Astrocyte of the cerebellum (primary cell): ENCODE measurements at regions not wholly inside any gene's neighbourhood (a gene's known extent, or its start where the extent isn't known, plus 50 kb on each side); places are given as distances from the start of the nearest gene placed in this dataset.
"Not testable (repeated sequence)": the region's sequence is repeated elsewhere in the genome, so short reads cannot be mapped to it uniquely, and the experiment has no call there.

ENCODE experiments used
- DNase-seq: peaks from one replicate; pipeline ENCODE4 v3.0.0-alpha.2; 2011; ENCODE audit warnings: low read depth
- H3K4me3 ChIP-seq: 2 replicates; pipeline ENCODE4 v1.5.1; 2011; ENCODE audit warnings: mild to moderate bottlenecking, low read depth, low read length, moderate library complexity
- in situ Hi-C: cut with HindIII; loops from 2 replicates; pipeline ENCODE4 v1.10.0; 2017; ENCODE audit warnings: low sequenced_read_pairs
- TF ChIP-seq, protein P1 (sequence below): IDR thresholded peaks from 2 replicates; pipeline ENCODE4 v1.5.1; 2012; ENCODE audit warnings: low read length, low read depth, moderate library complexity, mild to moderate bottlenecking; ENCODE audit errors: missing control alignments

DNA sequence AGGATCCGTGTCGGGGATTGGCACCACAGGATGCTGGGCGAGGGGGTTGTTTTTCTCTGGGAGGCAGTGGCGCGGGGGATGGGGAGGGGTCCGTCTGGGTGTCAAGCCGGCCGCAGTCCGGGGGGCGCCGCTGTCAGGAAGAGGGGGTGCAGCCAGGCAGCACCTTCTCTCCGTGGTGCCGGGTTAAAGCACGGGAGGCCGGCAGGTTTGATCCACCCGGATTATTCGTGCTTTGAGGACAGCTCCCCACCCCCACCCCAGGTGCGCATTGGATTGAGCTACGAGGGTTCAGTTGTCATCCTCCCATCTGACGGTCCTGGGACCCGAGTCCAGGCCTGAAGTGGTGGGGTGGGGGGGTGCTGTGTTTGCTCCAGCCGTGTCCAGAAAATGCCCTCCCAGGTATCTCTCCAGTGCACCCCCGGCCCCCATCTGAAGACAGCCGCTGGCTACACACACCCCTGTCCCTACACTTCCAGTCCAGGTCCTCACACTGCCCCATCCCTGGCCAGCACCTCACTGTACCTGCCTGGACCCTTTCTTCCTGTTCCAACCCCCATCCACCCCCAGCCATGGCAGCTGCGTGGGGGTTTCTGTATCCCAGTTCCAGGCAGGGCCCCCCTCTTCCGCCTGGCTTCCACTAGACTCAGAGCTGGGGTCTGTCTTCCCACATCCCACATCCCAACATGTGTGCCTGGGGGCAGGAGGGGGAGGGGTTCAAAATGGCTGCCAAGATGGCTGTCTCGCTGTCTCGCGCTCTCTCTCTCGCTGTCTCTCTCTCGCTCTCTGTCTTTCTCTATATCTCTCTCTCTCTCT lies 114.0 kb downstream of the CRLF3 start:
- in situ Hi-C loops, DNase-seq: not testable (repeated sequence)
- peak overlapping the region; percentile 67 for H3K4me3 ChIP-seq

DNA sequence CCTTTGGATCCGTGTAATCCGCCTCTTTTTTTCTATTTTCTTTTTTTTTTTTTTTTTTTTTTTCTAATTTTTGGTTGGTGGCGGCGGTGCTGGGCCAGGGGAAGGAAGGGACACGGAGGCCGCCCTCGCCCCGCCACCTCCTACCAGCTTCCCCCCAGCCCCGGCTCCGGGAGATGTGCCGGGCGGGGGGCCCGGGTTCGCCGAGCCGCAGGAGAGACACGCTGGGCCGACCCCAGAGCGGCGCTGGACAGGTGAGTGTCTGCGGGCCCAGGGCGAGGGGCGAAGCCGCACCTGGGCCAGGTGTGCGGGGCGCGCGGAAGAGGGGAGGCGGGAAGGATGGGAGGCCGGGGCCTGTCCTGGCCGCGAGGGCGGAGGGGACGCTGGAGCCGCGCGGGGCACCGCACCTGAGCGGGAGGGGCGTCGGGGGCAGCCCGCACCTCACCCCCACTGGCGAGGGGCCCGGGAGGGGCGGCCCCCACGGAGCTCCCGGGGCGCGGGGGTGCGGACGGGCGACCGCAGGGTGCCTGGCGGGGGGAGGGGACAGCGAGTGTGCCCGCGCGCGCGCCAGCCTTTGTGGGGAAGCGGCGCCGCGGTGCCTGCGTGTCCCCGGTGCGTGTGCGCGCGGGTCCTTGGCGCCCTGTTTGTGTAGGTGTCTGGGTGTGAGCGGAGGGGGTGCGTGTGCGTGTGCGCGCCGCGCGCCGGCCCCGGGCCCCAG lies 114.8 kb downstream of the CRLF3 start:
- H3K4me3 ChIP-seq, result peak overlapping the region; percentile 67
- DNase-seq, in situ Hi-C loops: not testable (repeated sequence)

DNA sequence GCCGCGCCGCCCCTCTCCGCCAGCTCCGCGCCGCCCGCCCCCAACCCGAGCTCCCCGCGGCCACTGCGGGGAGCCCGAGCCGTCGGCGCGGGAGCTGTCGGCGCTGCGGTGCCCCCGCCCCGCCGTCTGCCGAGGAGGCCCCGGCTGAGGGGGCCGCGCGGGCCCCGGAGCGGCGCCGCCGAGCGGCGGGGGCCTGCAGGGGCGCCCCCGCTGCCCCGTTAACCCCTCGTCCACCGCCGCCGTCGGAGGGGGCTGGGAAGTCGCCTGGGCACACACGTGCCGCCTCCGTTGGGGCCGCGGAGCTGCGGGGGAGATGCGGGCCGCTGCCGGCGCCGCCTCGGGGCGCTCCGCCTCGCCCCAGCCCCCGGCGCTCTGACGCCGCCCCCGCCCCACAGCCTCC lies 115.4 kb downstream of the CRLF3 start:
- in situ Hi-C loops, DNase-seq: not testable (repeated sequence)
- H3K4me3 ChIP-seq, result peak overlapping the region; percentile 67

DNA sequence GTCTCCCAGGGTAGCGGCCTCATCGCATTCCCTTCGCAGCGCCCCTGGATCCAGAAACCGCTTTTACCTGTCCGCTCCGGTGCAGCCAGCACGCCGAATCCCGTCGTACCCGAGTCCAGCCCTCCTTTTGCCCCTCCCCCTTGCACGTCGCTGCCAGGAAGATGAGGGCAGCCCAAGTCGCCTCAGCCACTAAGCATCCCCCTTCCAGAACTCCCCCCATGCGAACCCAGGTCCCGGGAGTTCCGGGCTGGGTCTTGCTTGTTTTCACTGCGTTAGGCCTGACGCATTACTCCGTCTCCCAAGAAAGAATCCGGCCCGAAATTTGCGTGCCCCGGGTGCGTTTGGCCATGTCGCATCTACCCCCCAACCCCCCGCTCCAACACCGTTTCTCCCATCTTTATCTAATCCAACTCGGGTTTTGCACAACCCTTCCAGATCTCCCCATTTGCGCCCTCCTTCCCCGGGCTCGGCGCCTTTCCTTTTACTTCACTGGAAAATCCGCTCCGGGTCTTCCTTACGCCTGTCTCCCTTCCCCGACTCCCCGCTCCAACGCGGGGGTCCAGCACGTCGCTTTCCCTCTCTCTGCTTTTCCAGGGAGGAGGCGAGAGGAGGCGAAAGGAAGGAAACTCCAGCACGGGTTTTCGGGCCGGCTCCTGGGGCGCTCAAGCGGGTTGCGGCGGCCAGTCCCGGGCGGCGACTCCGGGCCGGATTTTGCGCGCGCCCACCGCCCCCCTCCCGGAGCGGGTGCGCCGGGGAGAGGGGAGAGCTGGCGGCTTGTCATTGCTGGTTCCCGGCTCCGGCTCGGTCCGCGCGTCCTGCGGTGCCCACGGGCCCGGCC lies 116.0 kb downstream of the CRLF3 start:
- in situ Hi-C loops, result not testable (repeated sequence)
- H3K4me3 ChIP-seq, result peak overlapping the region; percentile 67
- peak; percentile 91 for DNase-seq

DNA sequence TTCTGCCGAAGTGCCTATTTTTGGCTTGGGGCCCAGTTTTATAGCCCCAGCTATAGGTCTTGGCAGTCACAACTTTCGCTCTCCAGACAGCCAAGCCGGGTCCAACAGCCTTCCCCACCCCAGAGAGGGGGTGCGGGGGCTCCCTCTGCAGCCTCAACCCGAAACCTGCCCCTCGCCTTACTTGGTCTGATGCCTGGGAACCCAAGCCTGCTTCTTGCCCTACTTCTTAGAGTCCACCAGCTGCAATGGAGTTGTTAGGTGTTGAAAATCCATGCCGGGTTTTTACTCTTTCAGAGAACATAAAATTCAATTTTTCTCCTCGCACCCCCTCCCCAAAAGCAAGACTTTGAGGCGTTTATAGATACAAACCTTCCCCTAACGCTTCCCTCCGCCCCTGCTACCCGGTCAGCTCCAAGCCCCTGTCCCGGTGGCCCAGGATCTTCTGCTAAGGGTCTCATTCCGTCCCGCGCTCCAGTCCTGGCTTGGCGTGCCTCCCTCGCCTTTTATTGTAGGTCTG lies 116.7 kb downstream of the CRLF3 start:
- peak; percentile 29 for DNase-seq
- in situ Hi-C loops, result not testable (repeated sequence)
- peak overlapping the region; percentile 67 for H3K4me3 ChIP-seq

DNA sequence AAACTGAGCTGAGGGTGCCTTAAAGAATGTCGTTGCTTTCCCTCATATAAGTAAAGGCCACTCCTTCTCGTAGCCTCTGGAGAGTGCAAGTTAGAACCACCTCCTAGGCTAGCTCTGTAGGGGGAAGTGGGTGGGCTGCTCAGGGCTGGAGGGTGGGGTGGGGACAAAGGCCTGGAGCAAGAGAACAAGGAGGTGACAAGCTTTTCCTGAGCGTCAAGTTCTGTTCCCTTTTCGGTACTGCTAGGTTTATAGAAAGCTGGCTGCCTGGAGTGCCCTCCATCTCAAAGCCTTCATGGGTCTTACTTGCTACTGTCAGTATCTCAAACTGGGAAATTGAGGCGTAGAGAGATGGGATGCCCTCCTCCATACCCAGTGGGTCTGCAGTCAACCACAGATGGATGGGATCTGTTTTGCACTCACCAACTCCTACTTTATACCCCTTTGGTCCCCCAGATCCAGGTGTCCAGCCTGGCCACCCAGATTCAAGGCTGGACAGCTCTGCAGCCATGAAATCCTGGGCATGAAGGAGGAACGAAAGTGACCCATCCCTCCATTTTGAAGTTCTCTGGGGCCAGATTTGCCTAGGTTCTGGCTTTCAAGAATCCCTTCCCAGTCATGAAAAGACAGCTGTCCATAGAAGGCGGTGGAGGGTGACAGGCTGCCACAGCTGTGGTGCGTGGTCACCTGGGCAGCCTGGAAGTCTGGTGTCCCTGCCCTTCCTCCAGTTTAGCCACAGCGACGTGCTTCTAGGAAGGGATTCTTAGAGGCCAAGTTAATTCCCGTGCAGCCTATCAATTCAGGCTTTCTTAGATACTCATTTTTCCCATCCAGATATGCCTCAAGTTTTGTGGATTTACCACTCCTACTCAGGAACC lies 117.8 kb downstream of the CRLF3 start:
- DNase-seq, in situ Hi-C loops, H3K4me3 ChIP-seq: not testable (repeated sequence)

DNA sequence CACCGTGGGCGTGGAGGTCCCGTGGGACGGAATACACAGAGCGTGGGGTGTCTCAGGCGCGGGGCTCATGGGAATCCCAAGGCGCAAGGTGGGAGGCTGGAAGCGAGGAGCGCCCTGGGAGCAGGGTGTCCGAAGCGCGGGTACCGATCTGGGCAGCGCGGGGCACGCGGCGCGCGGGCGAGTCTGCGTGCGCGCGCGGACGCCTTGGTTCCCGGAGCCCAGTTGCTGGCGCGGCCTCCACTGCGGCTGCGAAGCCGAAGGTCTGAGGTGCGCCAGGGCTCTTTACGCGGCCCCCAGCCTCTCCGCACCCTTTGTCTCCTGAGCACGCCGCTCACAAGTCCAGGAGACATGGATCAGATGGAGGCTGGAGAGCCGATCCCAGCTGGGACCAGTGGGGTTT lies 118.5 kb downstream of the CRLF3 start:
- DNase-seq, in situ Hi-C loops: not testable (repeated sequence)
- H3K4me3 ChIP-seq, result peak overlapping the region; percentile 9

DNA sequence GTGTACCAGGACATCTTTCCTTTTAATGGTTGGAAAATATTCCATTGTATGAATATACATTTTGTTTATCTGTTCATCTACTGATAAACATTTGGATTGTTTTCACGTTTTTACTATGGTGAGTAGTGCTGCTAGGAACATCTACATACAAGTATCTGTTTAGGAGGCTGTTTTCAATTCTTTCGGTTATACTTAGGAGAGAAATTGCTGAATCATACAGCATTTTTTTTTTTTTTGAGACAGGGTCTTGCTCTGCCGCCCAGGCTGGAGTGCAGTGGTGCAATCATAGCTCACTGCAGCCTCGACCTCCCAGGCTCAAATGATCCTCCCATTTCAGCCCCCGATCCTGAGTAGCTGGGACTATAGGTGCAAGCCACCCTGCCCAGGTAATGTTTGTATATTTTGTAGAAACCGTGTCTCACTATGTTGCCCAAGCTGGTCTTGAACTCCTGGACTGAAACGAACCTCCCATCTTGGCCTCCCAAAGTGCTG lies 122.9 kb downstream of the CRLF3 start:
- TF ChIP-seq, protein P1, sequence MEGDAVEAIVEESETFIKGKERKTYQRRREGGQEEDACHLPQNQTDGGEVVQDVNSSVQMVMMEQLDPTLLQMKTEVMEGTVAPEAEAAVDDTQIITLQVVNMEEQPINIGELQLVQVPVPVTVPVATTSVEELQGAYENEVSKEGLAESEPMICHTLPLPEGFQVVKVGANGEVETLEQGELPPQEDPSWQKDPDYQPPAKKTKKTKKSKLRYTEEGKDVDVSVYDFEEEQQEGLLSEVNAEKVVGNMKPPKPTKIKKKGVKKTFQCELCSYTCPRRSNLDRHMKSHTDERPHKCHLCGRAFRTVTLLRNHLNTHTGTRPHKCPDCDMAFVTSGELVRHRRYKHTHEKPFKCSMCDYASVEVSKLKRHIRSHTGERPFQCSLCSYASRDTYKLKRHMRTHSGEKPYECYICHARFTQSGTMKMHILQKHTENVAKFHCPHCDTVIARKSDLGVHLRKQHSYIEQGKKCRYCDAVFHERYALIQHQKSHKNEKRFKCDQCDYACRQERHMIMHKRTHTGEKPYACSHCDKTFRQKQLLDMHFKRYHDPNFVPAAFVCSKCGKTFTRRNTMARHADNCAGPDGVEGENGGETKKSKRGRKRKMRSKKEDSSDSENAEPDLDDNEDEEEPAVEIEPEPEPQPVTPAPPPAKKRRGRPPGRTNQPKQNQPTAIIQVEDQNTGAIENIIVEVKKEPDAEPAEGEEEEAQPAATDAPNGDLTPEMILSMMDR, result no peak
- DNase-seq, result no peak
- H3K4me3 ChIP-seq, result no peak overlapping the region
- in situ Hi-C loops, result no loop called here

DNA sequence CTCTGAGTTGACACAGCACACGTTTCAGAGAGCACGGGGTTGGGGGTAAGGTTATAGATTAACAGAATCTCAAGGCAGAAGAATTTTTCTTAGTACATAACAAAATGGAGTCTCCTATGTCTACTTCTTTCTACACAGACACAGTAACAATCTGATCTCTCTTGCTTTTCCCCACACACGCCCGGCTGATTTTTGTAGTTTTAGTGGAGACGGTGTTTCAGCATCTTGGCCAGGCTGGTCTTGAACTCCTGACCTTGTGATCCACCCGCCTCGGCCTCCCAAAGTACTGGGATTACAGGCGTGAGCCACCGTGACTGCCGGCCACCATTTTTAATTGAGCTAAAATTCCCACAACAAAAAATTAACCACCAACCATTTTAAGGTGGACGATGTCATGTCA lies 123.7 kb downstream of the CRLF3 start:
- in situ Hi-C loops, DNase-seq, H3K4me3 ChIP-seq: not testable (repeated sequence)
